ENCODE measurements at regions not wholly inside any gene's neighbourhood (a gene's known extent, or its start where the extent isn't known, plus 50 kb on each side); places are given as distances from the start of the nearest gene placed in this dataset.

GRCh38 chr21:27129215-27129614 is 162.3 kb upstream of the ADAMTS5 start:
- Histone ChIP-seq H4K12ac (ENCODE audit: low read depth, low read length) (no peak overlapping the region), H2AK5ac (ENCODE audit: low read length) (no peak overlapping the region), H3K9me3 (ENCODE audit: insufficient read depth, low read depth, low read length) (no peaks in the 10 kb centered on the region), H3K18ac (ENCODE audit: low read length) (no peak overlapping the region), H3K79me1 (ENCODE audit: low read length) (no peaks in the 10 kb centered on the region), H3K4ac (ENCODE audit: low read depth, low read length) (no peak overlapping the region), H3K27ac (ENCODE audit: low read depth, low read length) (no peak overlapping the region), H3K36me3 (ENCODE audit: control insufficient read depth in 1 of 2, insufficient read depth in 2 of 2, low read length in 2 of 2) (no peaks in the 10 kb centered on the region), H4K8ac (ENCODE audit: low read depth, low read length) (peak overlapping the region; percentile 70), H2AFZ (ENCODE audit: insufficient read depth, low read length, poor library complexity) (no peak overlapping the region), H2BK12ac (ENCODE audit: low read length) (no peak overlapping the region), H3K4me1 (ENCODE audit: control insufficient read depth in 1 of 2, insufficient read depth in 2 of 2, low read length in 2 of 2) (peaks cover 4 to 5% of the 10 kb centered on the region in 2 experiments), H3K4me2 (ENCODE audit: low read length) (no peak overlapping the region), H3K4me3 (ENCODE audit: low read depth, low read length) (no peak overlapping the region), H3K79me2 (ENCODE audit: control insufficient read depth, insufficient read depth, low read length, poor library complexity) (no peaks in the 10 kb centered on the region), H3K14ac (ENCODE audit: low read length) (no peak overlapping the region), H3K23ac (ENCODE audit: low read length) (no peak overlapping the region), H3K27me3 (ENCODE audit: insufficient read depth, low read length) (no peaks in the 10 kb centered on the region), H2BK120ac (ENCODE audit: insufficient read depth, low read length, poor library complexity) (no peak overlapping the region), H2BK5ac (ENCODE audit: low read depth, low read length, poor library complexity) (no peak overlapping the region), H4K91ac (ENCODE audit: low read depth, low read length) (peak overlapping the region; percentile 24), H3K9ac (ENCODE audit: low read length) (no peak overlapping the region)
- peak in 1 of 2 donors; percentile 35 for DNase-seq
- no CpG with 5 or more reads among the region's 1 CpG for WGBS (ENCODE audit: extremely low coverage, insufficient coverage, insufficient read length)

- Histone ChIP-seq H3K9me3 (ENCODE audit: insufficient read depth, low read depth, low read length) (no peaks in the 10 kb centered on the region), H3K18ac (ENCODE audit: low read length) (no peak overlapping the region), H2AFZ (ENCODE audit: insufficient read depth, low read length, poor library complexity) (no peak overlapping the region), H2BK5ac (ENCODE audit: low read depth, low read length, poor library complexity) (no peak overlapping the region), H3K79me2 (ENCODE audit: control insufficient read depth, insufficient read depth, low read length, poor library complexity) (no peaks in the 10 kb centered on the region), H3K27ac (ENCODE audit: low read depth, low read length) (no peak overlapping the region), H3K23ac (ENCODE audit: low read length) (no peak overlapping the region), H3K27me3 (ENCODE audit: insufficient read depth, low read length) (no peaks in the 10 kb centered on the region), H4K12ac (ENCODE audit: low read depth, low read length) (no peak overlapping the region), H4K8ac (ENCODE audit: low read depth, low read length) (no peak overlapping the region), H3K4me2 (ENCODE audit: low read length) (no peak overlapping the region), H3K36me3 (ENCODE audit: control insufficient read depth in 1 of 2, insufficient read depth in 2 of 2, low read length in 2 of 2) (no peaks in the 10 kb centered on the region), H3K9ac (ENCODE audit: low read length) (no peak overlapping the region), H3K4ac (ENCODE audit: low read depth, low read length) (no peak overlapping the region), H4K91ac (ENCODE audit: low read depth, low read length) (no peak overlapping the region), H2AK5ac (ENCODE audit: low read length) (no peak overlapping the region), H2BK120ac (ENCODE audit: insufficient read depth, low read length, poor library complexity) (no peak overlapping the region), H3K4me3 (ENCODE audit: low read depth, low read length) (no peak overlapping the region), H3K14ac (ENCODE audit: low read length) (no peak overlapping the region), H3K4me1 (ENCODE audit: control insufficient read depth in 1 of 2, insufficient read depth in 2 of 2, low read length in 2 of 2) (peaks cover 4 to 5% of the 10 kb centered on the region in 2 experiments), H2BK12ac (ENCODE audit: low read length) (no peak overlapping the region), H3K79me1 (ENCODE audit: low read length) (no peaks in the 10 kb centered on the region)
- WGBS (ENCODE audit: extremely low coverage, insufficient coverage, insufficient read length) = no CpG with 5 or more reads among the region's 4 CpGs
- DNase-seq = no peak
Measured at GRCh38 chr21:27126140-27126539, 159.3 kb upstream of the ADAMTS5 start.

- Histone ChIP-seq H3K79me2 (ENCODE audit: control insufficient read depth, insufficient read depth, low read length, poor library complexity) (no peaks in the 10 kb centered on the region), H2BK5ac (ENCODE audit: low read depth, low read length, poor library complexity) (no peak overlapping the region), H4K91ac (ENCODE audit: low read depth, low read length) (no peak overlapping the region)
Measured at GRCh38 chr21:27122686-27123085, 155.8 kb upstream of the ADAMTS5 start.

GRCh38 chr21:27114111-27114510 is 147.2 kb upstream of the ADAMTS5 start:
- no peak overlapping the region for H2BK12ac ChIP-seq (ENCODE audit: low read length)
- H4K8ac ChIP-seq (ENCODE audit: low read depth, low read length) = no peak overlapping the region
- no peak overlapping the region for H3K4ac ChIP-seq (ENCODE audit: low read depth, low read length)
- H3K27ac ChIP-seq (ENCODE audit: low read depth, low read length) = no peak overlapping the region
- H3K23ac ChIP-seq (ENCODE audit: low read length) = no peak overlapping the region
- no peaks in the 10 kb centered on the region for H3K4me1 ChIP-seq (ENCODE audit: control insufficient read depth in 1 of 2, insufficient read depth in 2 of 2, low read length in 2 of 2)
- H3K36me3 ChIP-seq (ENCODE audit: control insufficient read depth in 1 of 2, insufficient read depth in 2 of 2, low read length in 2 of 2) = no peaks in the 10 kb centered on the region
- no peak overlapping the region for H3K4me2 ChIP-seq (ENCODE audit: low read length)
- H3K14ac ChIP-seq (ENCODE audit: low read length) = no peak overlapping the region
- H3K27me3 ChIP-seq (ENCODE audit: insufficient read depth, low read length) = no peaks in the 10 kb centered on the region
- H2AK5ac ChIP-seq (ENCODE audit: low read length) = no peak overlapping the region
- H3K79me2 ChIP-seq (ENCODE audit: control insufficient read depth, insufficient read depth, low read length, poor library complexity) = no peaks in the 10 kb centered on the region
- H2BK120ac ChIP-seq (ENCODE audit: insufficient read depth, low read length, poor library complexity) = no peak overlapping the region
- no peak overlapping the region for H2AFZ ChIP-seq (ENCODE audit: insufficient read depth, low read length, poor library complexity)
- no peaks in the 10 kb centered on the region for H3K9me3 ChIP-seq (ENCODE audit: insufficient read depth, low read depth, low read length)
- no peak overlapping the region for H4K12ac ChIP-seq (ENCODE audit: low read depth, low read length)
- DNase-seq = no peak
- H4K91ac ChIP-seq (ENCODE audit: low read depth, low read length) = no peak overlapping the region
- no peaks in the 10 kb centered on the region for H3K79me1 ChIP-seq (ENCODE audit: low read length)
- no CpG with 5 or more reads among the region's 2 CpGs for WGBS (ENCODE audit: extremely low coverage, insufficient coverage, insufficient read length)
- no peak overlapping the region for H3K18ac ChIP-seq (ENCODE audit: low read length)
- H3K9ac ChIP-seq (ENCODE audit: low read length) = no peak overlapping the region
- H3K4me3 ChIP-seq (ENCODE audit: low read depth, low read length) = no peak overlapping the region
- H2BK5ac ChIP-seq (ENCODE audit: low read depth, low read length, poor library complexity) = no peak overlapping the region

More at GRCh38 chr21:27122686-27123085, 155.8 kb upstream of the ADAMTS5 start:
- no peaks in the 10 kb centered on the region for H3K27me3 ChIP-seq (ENCODE audit: insufficient read depth, low read length)
- no peak overlapping the region for H2BK12ac ChIP-seq (ENCODE audit: low read length)
- H3K4ac ChIP-seq (ENCODE audit: low read depth, low read length) = no peak overlapping the region
- H4K8ac ChIP-seq (ENCODE audit: low read depth, low read length) = no peak overlapping the region
- no peaks in the 10 kb centered on the region for H3K4me1 ChIP-seq (ENCODE audit: control insufficient read depth in 1 of 2, insufficient read depth in 2 of 2, low read length in 2 of 2)
- no peak overlapping the region for H3K14ac ChIP-seq (ENCODE audit: low read length)
- no peak for DNase-seq
- H3K18ac ChIP-seq (ENCODE audit: low read length) = no peak overlapping the region
- H2BK120ac ChIP-seq (ENCODE audit: insufficient read depth, low read length, poor library complexity) = no peak overlapping the region
- H3K9ac ChIP-seq (ENCODE audit: low read length) = no peak overlapping the region
- no peak overlapping the region for H4K12ac ChIP-seq (ENCODE audit: low read depth, low read length)
- H2AK5ac ChIP-seq (ENCODE audit: low read length) = no peak overlapping the region
- no peaks in the 10 kb centered on the region for H3K79me1 ChIP-seq (ENCODE audit: low read length)
- H3K4me2 ChIP-seq (ENCODE audit: low read length) = no peak overlapping the region
- H3K9me3 ChIP-seq (ENCODE audit: insufficient read depth, low read depth, low read length) = no peaks in the 10 kb centered on the region
- no peaks in the 10 kb centered on the region for H3K36me3 ChIP-seq (ENCODE audit: control insufficient read depth in 1 of 2, insufficient read depth in 2 of 2, low read length in 2 of 2)
- H3K4me3 ChIP-seq (ENCODE audit: low read depth, low read length) = no peak overlapping the region
- H3K27ac ChIP-seq (ENCODE audit: low read depth, low read length) = no peak overlapping the region
- no peak overlapping the region for H2AFZ ChIP-seq (ENCODE audit: insufficient read depth, low read length, poor library complexity)
- no peak overlapping the region for H3K23ac ChIP-seq (ENCODE audit: low read length)
